OCI-LY1 (cell line): ENCODE measurements at regions not wholly inside any gene's neighbourhood (a gene's known extent, or its start where the extent isn't known, plus 50 kb on each side); places are given as distances from the start of the nearest gene placed in this dataset.

Source experiments
- H2AFZ ChIP-seq: fragments of 200-600 bp; sonication (generic), shearing (Covaris generic); 2 replicates; pipeline ENCODE4 v1.6.0; 2014; ENCODE audit warnings: antibody characterized with exemption, mild to moderate bottlenecking, low read length
- H3F3A ChIP-seq: fragments of 200-600 bp; sonication (generic), shearing (Covaris generic); 2 replicates; pipeline ENCODE4 v1.6.0; 2014; ENCODE audit warnings: mild to moderate bottlenecking, antibody characterized with exemption, low read length, moderate library complexity; ENCODE audit not compliant: insufficient read depth
- H3K27ac ChIP-seq: fragments of 200-600 bp; sonication (generic); 2 replicates; pipeline ENCODE4 v1.5.1; 2014; ENCODE audit warnings: low read length, mixed run types, mild to moderate bottlenecking, low read depth; ENCODE audit not compliant: poor library complexity, severe bottlenecking
- H3K27me3 ChIP-seq: fragments of 200-600 bp; sonication (generic); 2 replicates; pipeline ENCODE4 v1.6.0; 2014; ENCODE audit warnings: antibody characterized with exemption, mild to moderate bottlenecking, low read length, moderate library complexity; ENCODE audit not compliant: insufficient read depth
- H3K36me3 ChIP-seq: fragments of 200-600 bp; sonication (generic); 2 replicates; pipeline ENCODE4 v1.6.1; 2014; ENCODE audit warnings: mild to moderate bottlenecking, antibody characterized with exemption, low read length, moderate library complexity, mixed read lengths; ENCODE audit not compliant: insufficient read depth
- H3K4me1 ChIP-seq: fragments of 200-600 bp; sonication (generic); 2 replicates; pipeline ENCODE4 v1.5.1; 2014; ENCODE audit warnings: mild to moderate bottlenecking, low read length, moderate library complexity; ENCODE audit not compliant: insufficient read depth, severe bottlenecking
- H3K4me2 ChIP-seq: fragments of 200-600 bp; sonication (generic), shearing (Covaris generic); 2 replicates; pipeline ENCODE4 v1.6.1; 2014; ENCODE audit warnings: low read length
- H3K4me3 ChIP-seq: fragments of 200-600 bp; sonication (generic); 2 replicates; pipeline ENCODE4 v1.5.1; 2014; ENCODE audit warnings: low read length, low read depth, mild to moderate bottlenecking, mixed read lengths; ENCODE audit not compliant: poor library complexity, severe bottlenecking
- H3K79me2 ChIP-seq: fragments of 200-600 bp; shearing (Covaris generic); 2 replicates; pipeline ENCODE4 v1.6.1; 2016; ENCODE audit warnings: mixed run types, low read length, mixed read lengths; ENCODE audit not compliant: insufficient read depth
- H3K9ac ChIP-seq: fragments of 200-600 bp; sonication (generic), shearing (Covaris generic); 2 replicates; pipeline ENCODE4 v1.6.1; 2014; ENCODE audit warnings: mild to moderate bottlenecking, low read length, mixed read lengths
- H3K9me2 ChIP-seq: fragments of 200-600 bp; sonication (generic), shearing (Covaris generic); 2 replicates; pipeline ENCODE4 v1.6.1; 2014; ENCODE audit warnings: low read depth, mild to moderate bottlenecking, low read length, mixed read lengths
- H3K9me3 ChIP-seq: fragments of 200-600 bp; shearing (Covaris generic); 2 replicates; pipeline ENCODE4 v1.6.1; 2014; ENCODE audit warnings: low read length, mixed read lengths
- H4K20me1 ChIP-seq: fragments of 200-600 bp; sonication (generic), shearing (Covaris generic); 2 replicates; pipeline ENCODE4 v1.6.0; 2016; ENCODE audit warnings: mild to moderate bottlenecking, low read length; ENCODE audit not compliant: insufficient read depth
- CTCF ChIP-seq: fragments of 200-600 bp; sonication (generic), shearing (Covaris generic); IDR thresholded peaks from 2 replicates; pipeline ENCODE4 v1.5.1; 2017; ENCODE audit warnings: mild to moderate bottlenecking, antibody characterized with exemption, low read length, moderate library complexity, mixed read lengths
- EZH2 ChIP-seq: fragments of 200-600 bp; sonication (generic), shearing (Covaris generic); IDR thresholded peaks from 2 replicates; pipeline ENCODE4 v1.8.0; 2017; ENCODE audit warnings: borderline replicate concordance, mixed run types, mild to moderate bottlenecking, antibody characterized with exemption, low read length, moderate library complexity, mixed read lengths

GRCh38 chr3:80655216-80655615 lies 887.4 kb upstream of the ROBO1 start:
- no peak for TF ChIP-seq CTCF
- TF ChIP-seq EZH2: no peak
- H3K36me3 ChIP-seq: no peaks in the 10 kb centered on the region
- no peaks in the 10 kb centered on the region for H3K9me2 ChIP-seq
- no peaks in the 10 kb centered on the region for H3K27me3 ChIP-seq
- no peaks in the 10 kb centered on the region for H3K4me1 ChIP-seq
- H3K4me2 ChIP-seq: no peak overlapping the region
- H2AFZ ChIP-seq: no peak overlapping the region
- H4K20me1 ChIP-seq: no peaks in the 10 kb centered on the region
- H3F3A ChIP-seq: no peaks in the 10 kb centered on the region
- H3K79me2 ChIP-seq: no peaks in the 10 kb centered on the region
- H3K4me3 ChIP-seq: no peak overlapping the region
- no peak overlapping the region for H3K9ac ChIP-seq
- no peak overlapping the region for H3K27ac ChIP-seq
- no peaks in the 10 kb centered on the region for H3K9me3 ChIP-seq

- Histone ChIP-seq H3K27me3 (no peaks in the 10 kb centered on the region), H3K9ac (no peak overlapping the region), H3K4me1 (no peaks in the 10 kb centered on the region), H3K4me3 (no peak overlapping the region), H3K79me2 (no peaks in the 10 kb centered on the region), H3K36me3 (no peaks in the 10 kb centered on the region), H2AFZ (no peak overlapping the region), H3K9me2 (no peaks in the 10 kb centered on the region), H3K27ac (no peak overlapping the region), H4K20me1 (no peaks in the 10 kb centered on the region), H3K9me3 (no peaks in the 10 kb centered on the region), H3K4me2 (no peak overlapping the region), H3F3A (no peaks in the 10 kb centered on the region)
- TF ChIP-seq EZH2 (no peak), CTCF (no peak)
Measured at GRCh38 chr3:80649170-80649569, 881.4 kb upstream of the ROBO1 start.

- no peak overlapping the region for H3K9ac ChIP-seq
- no peak overlapping the region for H2AFZ ChIP-seq
- no peaks in the 10 kb centered on the region for H3K36me3 ChIP-seq
Measured at GRCh38 chr3:80643421-80643820, 875.6 kb upstream of the ROBO1 start.

More at GRCh38 chr3:80643421-80643820, 875.6 kb upstream of the ROBO1 start:
- Histone ChIP-seq H3K9me2 (no peaks in the 10 kb centered on the region), H4K20me1 (no peaks in the 10 kb centered on the region), H3K27ac (no peak overlapping the region), H3K4me3 (no peak overlapping the region), H3K79me2 (no peaks in the 10 kb centered on the region), H3K4me2 (no peak overlapping the region), H3K27me3 (no peaks in the 10 kb centered on the region), H3K9me3 (no peaks in the 10 kb centered on the region), H3K4me1 (no peaks in the 10 kb centered on the region), H3F3A (no peaks in the 10 kb centered on the region)
- no peak for TF ChIP-seq CTCF
- TF ChIP-seq EZH2: no peak
